ENCODE measurements at regions not wholly inside any gene's neighbourhood (a gene's known extent, or its start where the extent isn't known, plus 50 kb on each side); places are given as distances from the start of the nearest gene placed in this dataset.

DNA sequence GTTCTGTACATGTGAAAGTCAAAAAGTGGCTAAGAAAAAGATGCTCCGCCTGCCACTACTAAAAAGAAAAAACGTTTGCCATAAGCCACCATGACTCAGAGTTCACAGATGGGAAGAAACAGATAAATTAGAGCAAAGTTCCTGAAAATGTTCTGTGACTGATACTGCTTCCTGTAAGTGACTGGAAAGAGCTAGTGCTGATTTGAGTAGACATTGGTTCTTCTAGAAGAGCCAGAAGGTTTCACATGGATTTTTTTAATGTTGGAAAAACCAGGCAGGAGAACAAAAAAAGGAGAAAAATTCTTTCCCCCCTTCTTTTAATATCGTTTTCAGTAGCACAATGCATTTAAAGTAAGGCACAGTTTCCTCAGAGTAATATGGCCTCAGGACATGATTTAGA, 221.4 kb downstream of the HLX start:
- no peak for DNase-seq (ENCODE audit: low read depth in 3 of 3, low spot score in 1 of 3)

DNA sequence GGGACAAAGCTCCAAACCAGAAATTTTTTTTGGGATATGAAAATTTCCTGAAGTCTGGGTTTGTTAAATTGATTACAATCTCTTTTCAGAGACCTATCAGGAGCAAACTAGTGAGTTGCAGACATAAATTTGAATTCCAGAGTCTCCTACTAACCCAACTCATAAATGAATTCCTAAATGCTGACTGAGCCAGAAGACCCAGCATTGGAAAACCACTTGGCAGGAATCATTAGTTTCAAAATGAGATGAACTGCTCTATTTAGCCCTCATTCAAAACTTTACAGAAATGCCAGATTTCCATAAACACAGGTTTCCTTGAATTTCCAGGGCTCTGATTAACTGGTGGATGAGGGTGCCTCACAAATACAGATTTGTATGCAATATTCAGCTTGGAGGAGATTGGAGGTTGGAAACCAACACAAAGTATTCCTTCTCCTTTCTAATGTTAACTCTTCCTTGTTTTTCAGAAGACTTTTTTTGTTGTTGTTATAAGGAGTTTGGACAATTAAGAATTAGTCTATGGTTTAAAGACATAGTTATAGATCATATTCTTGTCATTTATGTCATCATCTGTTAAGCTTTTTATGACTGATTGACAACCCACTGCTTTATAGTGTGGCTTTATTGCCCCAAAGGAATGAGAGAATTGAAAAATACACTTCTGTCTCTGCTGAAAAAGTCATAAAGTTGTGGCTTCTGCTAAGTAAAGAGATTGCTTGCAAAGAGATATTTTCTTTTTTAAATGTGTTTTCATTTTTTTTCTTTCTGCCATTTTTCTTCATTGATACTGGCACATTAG, 222.8 kb downstream of the HLX start:
- DNase-seq (ENCODE audit: low read depth in 3 of 3, low spot score in 1 of 3) = no peak

DNA sequence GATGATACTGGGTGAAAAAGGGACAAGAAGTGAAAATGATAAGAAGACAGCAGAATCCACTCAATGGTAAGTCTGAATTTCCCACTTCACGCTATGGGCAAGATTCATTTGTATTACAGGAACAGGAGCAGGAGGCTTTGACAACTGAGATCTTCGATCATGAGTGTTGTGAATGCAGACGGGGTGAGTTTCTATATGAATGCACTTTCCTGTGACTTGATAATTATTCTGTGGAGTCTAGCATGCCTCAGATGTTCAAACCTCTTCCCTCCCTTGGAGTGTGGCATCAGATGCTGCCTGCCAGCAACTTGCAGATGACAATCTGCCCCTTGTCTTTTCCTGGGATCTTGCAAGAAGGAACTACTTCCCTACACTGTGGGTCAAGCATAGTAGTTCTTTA, 225.4 kb downstream of the HLX start:
- no peak for DNase-seq (ENCODE audit: low read depth in 3 of 3, low spot score in 1 of 3)

DNA sequence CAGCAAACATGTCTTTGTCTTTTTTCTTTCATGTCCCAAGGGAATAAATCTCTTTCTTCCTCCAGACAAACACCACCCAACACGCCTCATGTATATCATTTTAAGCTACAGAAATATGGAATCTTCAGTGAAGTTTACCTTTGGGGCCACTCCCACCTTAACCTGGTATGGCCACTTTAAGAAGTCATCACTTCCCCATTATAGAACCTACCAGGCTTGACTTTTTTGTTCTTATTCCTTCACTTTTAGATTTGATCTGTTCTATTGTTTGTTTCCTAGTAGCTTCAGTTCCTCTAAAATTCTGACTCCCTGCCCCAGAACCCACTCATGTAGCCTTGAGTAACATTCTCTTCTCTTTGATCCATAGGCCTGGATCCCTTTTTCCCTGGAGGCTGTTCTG, 226.3 kb downstream of the HLX start:
- no peak for DNase-seq (ENCODE audit: low read depth in 3 of 3, low spot score in 1 of 3)

GRCh38 chr1:221106616-221107015, 227.4 kb downstream of the HLX start:
- no peak for DNase-seq (ENCODE audit: low read depth in 3 of 3, low spot score in 1 of 3)

GRCh38 chr1:221109930-221110329, 230.7 kb downstream of the HLX start:
- DNase-seq (ENCODE audit: low read depth in 3 of 3, low spot score in 1 of 3) = no peak

GRCh38 chr1:221117133-221117532, 237.9 kb downstream of the HLX start:
- no peak for DNase-seq (ENCODE audit: low read depth in 3 of 3, low spot score in 1 of 3)

DNA sequence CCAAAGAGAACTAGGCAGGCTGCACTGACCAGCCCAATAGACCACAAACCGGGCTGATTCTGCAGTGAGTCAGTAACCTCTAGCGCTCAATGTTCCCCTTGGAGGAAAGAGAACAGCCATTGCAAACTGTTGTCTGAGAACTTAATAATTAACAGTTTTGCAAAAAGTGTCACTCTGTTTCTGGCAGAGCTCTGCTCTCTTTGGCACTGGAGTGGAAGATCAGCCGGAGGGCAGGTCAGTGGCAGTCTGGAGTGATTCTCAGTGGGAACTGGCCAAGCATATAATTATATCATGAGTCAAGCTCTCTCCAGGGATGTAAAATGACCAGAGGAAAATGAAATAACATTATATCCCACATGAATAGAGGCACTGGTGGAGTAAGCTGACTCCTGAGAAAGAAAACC, 238.3 kb downstream of the HLX start:
- no peak for DNase-seq (ENCODE audit: low read depth in 3 of 3, low spot score in 1 of 3)

DNA sequence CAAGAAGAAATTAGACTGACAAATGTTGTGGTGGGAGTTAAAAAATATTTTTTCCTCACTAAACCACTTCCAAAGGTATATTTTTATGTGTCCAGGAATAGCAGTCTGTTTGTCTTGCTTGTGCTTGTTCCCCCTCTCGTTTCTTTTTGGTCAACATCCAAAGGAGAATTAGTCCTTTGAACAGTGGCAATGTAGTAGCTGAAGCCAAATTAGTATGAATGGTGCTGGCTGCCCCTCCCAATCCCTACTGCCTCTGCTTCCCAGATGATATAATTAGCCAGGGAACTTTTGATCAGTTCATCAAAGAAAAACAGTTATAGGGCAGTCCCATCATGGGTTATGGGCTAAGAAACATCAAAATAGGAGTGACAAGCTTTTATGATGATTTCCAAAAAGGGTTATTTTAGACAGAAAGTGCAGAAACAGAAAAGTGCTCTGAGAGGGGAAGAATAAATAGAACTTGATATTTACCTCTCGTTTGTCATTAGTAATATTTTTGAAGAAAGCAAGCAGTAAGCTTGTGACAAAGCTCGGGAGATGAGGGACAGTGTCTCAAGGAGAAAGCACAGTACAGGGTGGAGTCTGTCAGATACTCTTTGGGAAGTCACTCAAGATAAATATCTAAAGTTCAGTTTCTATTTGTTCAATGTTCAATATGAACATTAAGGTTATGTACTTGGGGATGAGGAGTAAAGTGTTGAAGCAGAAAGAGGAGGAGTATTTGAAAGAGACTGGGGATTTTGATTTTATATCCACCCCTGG, 239.1 kb downstream of the HLX start:
- no peak for DNase-seq (ENCODE audit: low read depth in 3 of 3, low spot score in 1 of 3)

- DNase-seq (ENCODE audit: low read depth in 3 of 3, low spot score in 1 of 3) = no peak
Measured at GRCh38 chr1:221118938-221119320, 239.7 kb downstream of the HLX start.

GRCh38 chr1:221122501-221122900, 243.3 kb downstream of the HLX start:
- DNase-seq (ENCODE audit: low read depth in 3 of 3, low spot score in 1 of 3) = no peak

DNA sequence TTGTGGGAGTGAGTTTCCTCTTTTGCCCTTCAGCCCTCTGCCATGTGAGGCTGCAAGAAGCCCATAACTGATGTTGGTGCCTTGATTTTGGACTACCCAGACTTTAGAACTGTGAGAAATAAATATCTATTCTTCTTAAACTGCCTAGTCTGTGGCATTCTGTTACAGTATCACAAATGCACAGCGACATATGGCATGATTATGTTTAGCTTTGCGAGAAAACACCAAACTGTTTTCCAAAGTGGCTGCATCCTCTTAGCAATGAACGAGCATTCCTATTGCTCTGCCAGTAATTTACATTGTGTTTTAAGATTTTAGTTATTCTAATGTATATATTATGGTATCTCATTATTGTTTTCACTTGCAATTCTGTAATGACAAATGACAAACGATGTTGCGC, 246.7 kb downstream of the HLX start:
- DNase-seq (ENCODE audit: low read depth in 3 of 3, low spot score in 1 of 3) = no peak

GRCh38 chr1:221137666-221138065, 258.4 kb downstream of the HLX start:
- no peak for DNase-seq (ENCODE audit: low read depth in 3 of 3, low spot score in 1 of 3)

- DNase-seq (ENCODE audit: low read depth in 3 of 3, low spot score in 1 of 3) = no peak
Measured at GRCh38 chr1:221138516-221138915, 259.3 kb downstream of the HLX start.

DNA sequence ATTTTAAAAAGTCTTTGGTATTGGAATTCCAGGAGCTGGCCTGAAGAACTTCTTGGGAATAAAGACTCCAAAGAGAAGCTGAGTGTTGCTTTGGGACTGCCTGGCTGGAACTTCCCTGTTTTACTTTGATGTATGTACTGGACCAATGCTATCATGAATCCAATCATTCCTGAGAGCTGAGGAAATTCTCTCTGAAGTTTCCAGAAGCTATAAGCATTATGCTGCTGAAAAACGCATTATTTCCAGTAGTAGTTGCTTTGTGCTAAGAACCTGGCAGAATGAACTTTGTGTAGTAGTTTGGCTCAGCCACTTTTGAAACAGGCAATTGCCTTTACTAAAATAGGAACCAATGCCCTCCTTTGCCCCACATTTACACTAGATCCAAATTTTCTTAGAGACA, 260.7 kb downstream of the HLX start:
- no peak for DNase-seq (ENCODE audit: low read depth in 3 of 3, low spot score in 1 of 3)

- no peak for DNase-seq (ENCODE audit: low read depth in 3 of 3, low spot score in 1 of 3)
Measured at GRCh38 chr1:221141096-221141495, 261.9 kb downstream of the HLX start.

- DNase-seq (ENCODE audit: low read depth in 3 of 3, low spot score in 1 of 3) = no peak
Measured at GRCh38 chr1:221141606-221142285, 262.5 kb downstream of the HLX start.

- no peak for DNase-seq (ENCODE audit: low read depth in 3 of 3, low spot score in 1 of 3)
Measured at GRCh38 chr1:221148660-221149059, 269.4 kb downstream of the HLX start.

- DNase-seq (ENCODE audit: low read depth in 3 of 3, low spot score in 1 of 3) = no peak
Measured at GRCh38 chr1:221149111-221149510, 269.9 kb downstream of the HLX start.

- DNase-seq (ENCODE audit: low read depth in 3 of 3, low spot score in 1 of 3) = no peak
Measured at GRCh38 chr1:221149555-221150075, 270.4 kb downstream of the HLX start.

DNA sequence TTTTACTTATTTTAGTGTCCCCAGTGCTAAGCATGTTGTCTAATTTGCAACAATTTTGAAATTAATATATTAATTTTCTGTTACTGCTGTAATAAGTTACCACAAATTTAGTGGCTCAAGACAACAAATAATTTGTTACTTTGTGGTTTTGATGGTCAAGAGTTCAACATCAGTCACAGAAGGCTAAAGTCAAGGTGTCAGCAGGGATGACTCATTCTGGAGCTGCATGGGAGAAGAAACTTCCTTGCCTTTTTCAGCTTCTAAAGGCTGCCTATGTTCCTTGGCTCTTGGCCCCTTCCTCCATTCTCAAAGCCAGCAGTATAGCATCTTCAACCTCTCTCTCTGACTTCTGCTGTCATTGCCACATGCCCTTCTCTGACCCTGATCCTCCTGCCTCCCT, 271.8 kb downstream of the HLX start:
- DNase-seq (ENCODE audit: low read depth in 3 of 3, low spot score in 1 of 3) = no peak

DNA sequence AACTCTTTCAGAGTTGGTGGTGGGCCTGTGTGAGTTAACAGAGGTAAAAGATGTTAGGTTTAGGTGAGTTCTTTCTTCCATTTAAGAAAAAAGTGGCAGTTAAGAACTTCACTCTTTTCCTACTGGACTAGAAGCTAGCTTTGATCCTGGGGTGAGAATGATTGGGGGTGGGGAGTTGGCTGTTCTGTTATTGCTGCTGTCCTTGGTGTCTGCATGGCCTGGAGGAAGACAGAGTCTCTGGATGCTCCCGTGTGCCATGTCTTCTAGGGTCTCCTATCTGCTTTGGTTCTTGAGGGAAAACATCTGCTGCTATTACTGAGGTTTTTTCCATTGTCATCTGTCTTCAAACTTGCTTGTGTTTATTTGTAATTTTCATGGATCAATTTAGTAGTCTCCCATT, 275.7 kb downstream of the HLX start:
- DNase-seq (ENCODE audit: low read depth in 3 of 3, low spot score in 1 of 3) = no peak
